MM.1S (cell line): ENCODE measurements at regions not wholly inside any gene's neighbourhood (a gene's known extent, or its start where the extent isn't known, plus 50 kb on each side); places are given as distances from the start of the nearest gene placed in this dataset.

Source experiments
- CTCF ChIP-seq: fragments of 300-600 bp; sonication (generic); IDR thresholded peaks from 2 replicates; pipeline ENCODE4 v1.5.1; 2016; ENCODE audit warnings: antibody characterized with exemption, low read length, mixed read lengths
- EZH2phosphoT487 ChIP-seq: fragments of 300-600 bp; sonication (generic); IDR thresholded peaks from 2 replicates; pipeline ENCODE4 v1.6.1; 2018; ENCODE audit warnings: antibody characterized with exemption, low read length

- TF ChIP-seq CTCF = no peak
- TF ChIP-seq EZH2phosphoT487 = no peak
Observed at GRCh38 chr6:12654107-12654506, 62.5 kb upstream of the PHACTR1 start.
